SK-N-SH (cell line): ENCODE measurements at regions not wholly inside any gene's neighbourhood (a gene's known extent, or its start where the extent isn't known, plus 50 kb on each side); places are given as distances from the start of the nearest gene placed in this dataset.

ENCODE experiments used
- ELF1 ChIP-seq: IDR thresholded peaks from 2 replicates; pipeline ENCODE4 v1.4.0; 2012
- EP300 ChIP-seq, 2 experiments: IDR thresholded peaks; 2 replicates each; pipeline versions ENCODE4 v1.4.0 to v1.6.1; 2012; ENCODE audit warnings: borderline replicate concordance in 1 of 2, low read depth in 1 of 2, low read length in 1 of 2
- JUND ChIP-seq: IDR thresholded peaks from 2 replicates; pipeline ENCODE4 v1.4.0; 2012
- RCOR1 ChIP-seq: fragments of 150-350 bp; IDR thresholded peaks from 2 replicates; pipeline ENCODE4 v1.6.1; 2017; ENCODE audit warnings: antibody characterized with exemption, low read length
- RFX5 ChIP-seq: IDR thresholded peaks from 2 replicates; pipeline ENCODE4 v1.6.1; 2012; ENCODE audit warnings: mild to moderate bottlenecking, improper control_type of control experiment, low read length
- TEAD4 ChIP-seq: IDR thresholded peaks from 2 replicates; pipeline ENCODE4 v1.4.0; 2012; ENCODE audit warnings: mild to moderate bottlenecking, borderline replicate concordance; ENCODE audit not compliant: insufficient read depth
- TF ChIP-seq, protein P1 (sequence below): fragments of 200-600 bp; sonication (generic); IDR thresholded peaks from 2 replicates; pipeline ENCODE4 v1.6.1; 2017; ENCODE audit warnings: antibody characterized with exemption, mild to moderate bottlenecking, moderate library complexity

DNA sequence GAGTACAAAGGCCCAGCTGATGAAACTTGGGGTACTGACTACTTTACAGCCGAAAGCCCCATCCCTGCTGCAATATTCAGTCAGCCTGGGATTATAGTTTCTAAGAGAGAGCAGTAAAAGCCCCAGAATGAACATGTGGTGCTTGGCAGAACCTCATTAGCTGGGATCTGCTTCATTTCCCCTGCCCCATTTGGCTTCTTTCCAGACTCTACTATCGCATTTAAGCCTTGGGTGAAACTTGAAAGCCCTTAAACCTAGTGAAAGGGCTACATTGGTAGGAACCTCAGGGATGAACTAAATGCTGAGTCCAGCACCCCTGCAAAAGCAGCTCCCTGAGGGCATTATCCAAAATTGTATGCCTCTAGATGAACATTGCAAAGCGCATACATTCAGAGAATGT, 631.1 kb downstream of the ACTL7B start:
- TF ChIP-seq EP300 (IDR thresholded peaks at IDR 0.05; ENCODE audit: borderline replicate concordance in 1 of 2, low read depth in 1 of 2, low read length in 1 of 2): no peak
- no peak for TF ChIP-seq ELF1
- TF ChIP-seq, protein P1, sequence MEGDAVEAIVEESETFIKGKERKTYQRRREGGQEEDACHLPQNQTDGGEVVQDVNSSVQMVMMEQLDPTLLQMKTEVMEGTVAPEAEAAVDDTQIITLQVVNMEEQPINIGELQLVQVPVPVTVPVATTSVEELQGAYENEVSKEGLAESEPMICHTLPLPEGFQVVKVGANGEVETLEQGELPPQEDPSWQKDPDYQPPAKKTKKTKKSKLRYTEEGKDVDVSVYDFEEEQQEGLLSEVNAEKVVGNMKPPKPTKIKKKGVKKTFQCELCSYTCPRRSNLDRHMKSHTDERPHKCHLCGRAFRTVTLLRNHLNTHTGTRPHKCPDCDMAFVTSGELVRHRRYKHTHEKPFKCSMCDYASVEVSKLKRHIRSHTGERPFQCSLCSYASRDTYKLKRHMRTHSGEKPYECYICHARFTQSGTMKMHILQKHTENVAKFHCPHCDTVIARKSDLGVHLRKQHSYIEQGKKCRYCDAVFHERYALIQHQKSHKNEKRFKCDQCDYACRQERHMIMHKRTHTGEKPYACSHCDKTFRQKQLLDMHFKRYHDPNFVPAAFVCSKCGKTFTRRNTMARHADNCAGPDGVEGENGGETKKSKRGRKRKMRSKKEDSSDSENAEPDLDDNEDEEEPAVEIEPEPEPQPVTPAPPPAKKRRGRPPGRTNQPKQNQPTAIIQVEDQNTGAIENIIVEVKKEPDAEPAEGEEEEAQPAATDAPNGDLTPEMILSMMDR: no peak
- no peak for TF ChIP-seq RFX5
- TF ChIP-seq JUND: no peak
- no peak for TF ChIP-seq TEAD4
- no peak for TF ChIP-seq RCOR1
